WTC11 (cell line): ENCODE measurements at regions not wholly inside any gene's neighbourhood (a gene's known extent, or its start where the extent isn't known, plus 50 kb on each side); places are given as distances from the start of the nearest gene placed in this dataset.

Experiments
- ATAC-seq: fragments of 200-7000 bp; cut with Tn5 transposase; 2 replicates; pipeline ENCODE4 v1.10.0; 2021; ENCODE audit warnings: mild to moderate bottlenecking, moderate library complexity
- CTCF ChIA-PET: fragments of 300-600 bp; sonication (Branson Sonifier 250); formaldehyde crosslinking; loops from one replicate; lab custom pipeline; 2021; ENCODE audit warnings: antibody characterized with exemption; lab: Charles Lee
- POLR2A ChIA-PET: fragments of 350-600 bp; sonication (Branson Sonifier 250); formaldehyde crosslinking; loops from one replicate; lab custom pipeline; 2021; ENCODE audit warnings: antibody characterized with exemption; lab: Charles Lee
- DNase-seq: peaks from one replicate; pipeline ENCODE4 v3.0.0; 2021; ENCODE audit warnings: low spot score
- H3K27ac Mint-ChIP-seq: 2 replicates; pipeline ENCODE4 v1.8.0; 2021; ENCODE audit warnings: mixed read lengths
- H3K27me3 Mint-ChIP-seq: 2 replicates; pipeline ENCODE4 v1.8.0; 2021; ENCODE audit warnings: low read depth, mild to moderate bottlenecking, moderate library complexity, mixed read lengths
- H3K36me3 Mint-ChIP-seq: 2 replicates; pipeline ENCODE4 v1.8.0; 2021; ENCODE audit warnings: mixed read lengths
- H3K4me1 Mint-ChIP-seq: 2 replicates; pipeline ENCODE4 v1.8.0; 2022; ENCODE audit warnings: mixed read lengths
- H3K4me3 Mint-ChIP-seq: 2 replicates; pipeline ENCODE4 v1.8.0; 2021; ENCODE audit warnings: mild to moderate bottlenecking, moderate library complexity, mixed read lengths
- H3K9me3 Mint-ChIP-seq: 2 replicates; pipeline ENCODE4 v1.8.0; 2021; ENCODE audit warnings: mixed read lengths
- ATF1 ChIP-seq: sonication (generic); formaldehyde crosslinking; IDR thresholded peaks from 2 replicates; pipeline ENCODE4 v1.8.1; 2023; ENCODE audit warnings: mild to moderate bottlenecking, moderate library complexity, missing genetic modification reagents
- CBFB ChIP-seq: sonication (generic); formaldehyde crosslinking; IDR thresholded peaks from 2 replicates; pipeline ENCODE4 v1.8.1; 2022; ENCODE audit warnings: mild to moderate bottlenecking, low read depth, missing genetic modification reagents
- ELF4 ChIP-seq: sonication (generic); formaldehyde crosslinking; IDR thresholded peaks from 2 replicates; pipeline ENCODE4 v1.8.1; 2022; ENCODE audit warnings: low read depth, mild to moderate bottlenecking, moderate library complexity, missing genetic modification reagents
- FOXP1 ChIP-seq: sonication (generic); formaldehyde crosslinking; IDR thresholded peaks from 2 replicates; pipeline ENCODE4 v1.8.0; 2022; ENCODE audit warnings: missing genetic modification reagents, mild to moderate bottlenecking, moderate library complexity, borderline replicate concordance
- GTF2I ChIP-seq: fragments of 250-450 bp; sonication (Bioruptor Pico); conservative IDR thresholded peaks from 2 replicates; pipeline ENCODE4 v1.4.0; 2021; ENCODE audit warnings: mild to moderate bottlenecking
- HMGA2 ChIP-seq: fragments of 250-450 bp; sonication (Bioruptor Pico); IDR thresholded peaks from 2 replicates; pipeline ENCODE4 v1.4.0; 2021; ENCODE audit warnings: mild to moderate bottlenecking, moderate library complexity
- KAT7 ChIP-seq: sonication (generic); formaldehyde crosslinking; IDR thresholded peaks from 2 replicates; pipeline ENCODE4 v1.8.1; 2023; ENCODE audit warnings: missing genetic modification reagents, mild to moderate bottlenecking, borderline replicate concordance
- NR2C2 ChIP-seq: sonication (generic); formaldehyde crosslinking; IDR thresholded peaks from 2 replicates; pipeline ENCODE4 v1.8.0; 2022; ENCODE audit warnings: mild to moderate bottlenecking, missing genetic modification reagents
- PRRX2 ChIP-seq: fragments of 250-450 bp; sonication (Bioruptor Pico); IDR thresholded peaks from 2 replicates; pipeline ENCODE4 v1.8.0; 2021; ENCODE audit warnings: mild to moderate bottlenecking
- RELA ChIP-seq: sonication (generic); formaldehyde crosslinking; IDR thresholded peaks from 2 replicates; pipeline ENCODE4 v1.8.1; 2022; ENCODE audit warnings: missing genetic modification reagents, mild to moderate bottlenecking, borderline replicate concordance
- ZNF263 ChIP-seq: sonication (generic); formaldehyde crosslinking; IDR thresholded peaks from 2 replicates; pipeline ENCODE4 v1.8.1; 2022; ENCODE audit warnings: low read depth, mild to moderate bottlenecking, moderate library complexity, missing genetic modification reagents
- ZNF317 ChIP-seq: sonication (generic); formaldehyde crosslinking; IDR thresholded peaks from 2 replicates; pipeline ENCODE4 v1.8.1; 2023; ENCODE audit warnings: low read depth, mild to moderate bottlenecking, moderate library complexity, missing genetic modification reagents, borderline replicate concordance
- TF ChIP-seq, protein P1 (sequence below): fragments of 250-450 bp; sonication (Bioruptor Pico); IDR thresholded peaks from 2 replicates; pipeline ENCODE4 v2.1.2; 2022; ENCODE audit warnings: mild to moderate bottlenecking, moderate library complexity
- TF ChIP-seq, protein P2 (sequence below): sonication (generic); formaldehyde crosslinking; IDR thresholded peaks from 2 replicates; pipeline ENCODE4 v1.8.1; 2023; ENCODE audit warnings: mild to moderate bottlenecking, moderate library complexity, missing genetic modification reagents
- TF ChIP-seq, protein P3 (sequence below): sonication (generic); formaldehyde crosslinking; IDR thresholded peaks from 2 replicates; pipeline ENCODE4 v1.8.1; 2023; ENCODE audit warnings: mild to moderate bottlenecking, missing genetic modification reagents, moderate library complexity
- TF ChIP-seq, protein P4 (sequence below): fragments of 250-450 bp; sonication (Bioruptor Pico); IDR thresholded peaks from 2 replicates; pipeline ENCODE4 v1.9.0; 2021; ENCODE audit warnings: moderate library complexity, mild to moderate bottlenecking, inconsistent platforms, borderline replicate concordance
- TF ChIP-seq, protein P5 (sequence below): sonication (generic); formaldehyde crosslinking; conservative IDR thresholded peaks from 2 replicates; pipeline ENCODE4 v1.8.1; 2022; ENCODE audit warnings: mild to moderate bottlenecking, missing genetic modification reagents
- TF ChIP-seq, protein P6 (sequence below): sonication (generic); formaldehyde crosslinking; conservative IDR thresholded peaks from 2 replicates; pipeline ENCODE4 v1.8.1; 2023; ENCODE audit warnings: mild to moderate bottlenecking, low read depth, missing genetic modification reagents, moderate library complexity
- TF ChIP-seq, protein P7 (sequence below): sonication (generic); formaldehyde crosslinking; IDR thresholded peaks from 2 replicates; pipeline ENCODE4 v1.8.0; 2022; ENCODE audit warnings: mild to moderate bottlenecking, missing genetic modification reagents
- TF ChIP-seq, protein P8 (sequence below): sonication (generic); formaldehyde crosslinking; IDR thresholded peaks from 2 replicates; pipeline ENCODE4 v1.8.0; 2023; ENCODE audit warnings: missing genetic modification reagents, mild to moderate bottlenecking, borderline replicate concordance

DNA sequence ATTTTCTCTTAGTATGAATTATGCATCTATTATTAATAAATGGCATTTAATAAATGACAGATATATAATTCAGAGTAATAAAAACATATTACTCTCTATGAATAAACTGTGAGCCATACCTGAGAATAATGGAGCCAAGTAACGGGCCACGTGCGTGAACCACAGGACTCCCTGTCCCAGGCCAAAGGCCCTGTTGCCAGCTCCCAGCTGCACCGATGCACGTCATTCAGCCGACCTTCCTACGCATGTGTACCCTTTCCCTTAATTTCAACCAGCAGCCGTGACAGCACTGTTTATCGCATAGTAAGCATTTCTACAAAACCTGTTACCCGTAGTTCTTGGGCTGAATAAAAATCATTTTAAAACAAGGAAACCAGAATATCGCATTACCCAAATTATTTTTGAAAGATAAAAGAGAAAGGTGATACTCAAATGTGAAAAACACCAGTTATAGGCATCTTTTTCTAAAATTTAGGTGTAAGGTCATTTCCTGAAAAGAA is 827.2 kb upstream of the FRG1 start:
- Mint-ChIP-seq H3K4me3 (no peak overlapping the region), H3K27me3 (no peaks in the 10 kb centered on the region), H3K36me3 (0 out of 2 replicates have a peak, but pooled peaks cover 6% of the 10 kb centered on the region), H3K9me3 (peaks cover 11% of the 10 kb centered on the region), H3K27ac (no peak overlapping the region), H3K4me1 (peaks cover 11% of the 10 kb centered on the region)
- no peak for DNase-seq
- CTCF ChIA-PET, result no interaction called here
- POLR2A ChIA-PET, result no interaction called here
- no peak for ATAC-seq
- TF ChIP-seq, protein P1, sequence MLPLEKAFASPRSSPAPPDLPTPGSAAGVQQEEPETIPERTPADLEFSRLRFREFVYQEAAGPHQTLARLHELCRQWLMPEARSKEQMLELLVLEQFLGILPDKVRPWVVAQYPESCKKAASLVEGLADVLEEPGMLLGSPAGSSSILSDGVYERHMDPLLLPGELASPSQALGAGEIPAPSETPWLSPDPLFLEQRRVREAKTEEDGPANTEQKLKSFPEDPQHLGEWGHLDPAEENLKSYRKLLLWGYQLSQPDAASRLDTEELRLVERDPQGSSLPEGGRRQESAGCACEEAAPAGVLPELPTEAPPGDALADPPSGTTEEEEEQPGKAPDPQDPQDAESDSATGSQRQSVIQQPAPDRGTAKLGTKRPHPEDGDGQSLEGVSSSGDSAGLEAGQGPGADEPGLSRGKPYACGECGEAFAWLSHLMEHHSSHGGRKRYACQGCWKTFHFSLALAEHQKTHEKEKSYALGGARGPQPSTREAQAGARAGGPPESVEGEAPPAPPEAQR (CRISPR knock-in tag), result no peak

DNA sequence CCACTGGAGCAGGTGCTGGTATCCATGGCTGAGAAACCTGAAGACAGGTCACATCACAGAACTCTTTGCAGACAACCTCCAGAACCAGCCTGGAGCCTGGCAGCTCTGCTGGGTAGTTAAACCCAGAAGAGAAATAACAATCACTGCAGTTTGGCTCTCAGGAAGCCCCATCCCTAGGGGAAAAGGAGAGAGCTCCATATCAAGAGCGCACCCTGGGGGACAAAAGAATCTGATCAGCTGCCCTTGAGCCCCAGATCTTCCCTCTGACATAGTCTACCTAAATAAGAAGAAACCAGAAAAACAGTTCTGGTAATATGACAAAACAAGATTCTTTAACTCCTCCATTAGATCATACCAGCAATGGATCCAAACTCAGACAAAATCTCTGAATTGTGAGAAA is 823.2 kb upstream of the FRG1 start:
- no peak overlapping the region for H3K4me3 Mint-ChIP-seq
- DNase-seq (peak; percentile 26), ATAC-seq (peak; percentile 71)
- H3K27ac Mint-ChIP-seq, result no peak overlapping the region
- H3K27me3 Mint-ChIP-seq, result no peaks in the 10 kb centered on the region
- ChIA-PET CTCF (interaction anchor here (0.9 to 2.2 kb wide), 9 partner anchors 8 to 272 kb away, joined by 3 to 12 read pairs (median 4); no protein-coding TSS in a partner anchor), POLR2A (no interaction called here)
- peaks cover 11% of the 10 kb centered on the region for H3K4me1 Mint-ChIP-seq
- peaks cover 15% of the 10 kb centered on the region for H3K36me3 Mint-ChIP-seq
- H3K9me3 Mint-ChIP-seq, result peaks cover 33% of the 10 kb centered on the region
- TF ChIP-seq ELF4 (CRISPR knock-in tag) (no peak), ZNF263 (CRISPR knock-in tag) (no peak), ATF1 (no peak), GTF2I (no peak), FOXP1 (CRISPR knock-in tag) (no peak), KAT7 (CRISPR knock-in tag) (no peak), NR2C2 (no peak), CBFB (CRISPR knock-in tag) (no peak), HMGA2 (no peak), RELA (CRISPR knock-in tag) (no peak), ZNF317 (no peak), PRRX2 (CRISPR knock-in tag) (no peak)
- TF ChIP-seq, protein P2, sequence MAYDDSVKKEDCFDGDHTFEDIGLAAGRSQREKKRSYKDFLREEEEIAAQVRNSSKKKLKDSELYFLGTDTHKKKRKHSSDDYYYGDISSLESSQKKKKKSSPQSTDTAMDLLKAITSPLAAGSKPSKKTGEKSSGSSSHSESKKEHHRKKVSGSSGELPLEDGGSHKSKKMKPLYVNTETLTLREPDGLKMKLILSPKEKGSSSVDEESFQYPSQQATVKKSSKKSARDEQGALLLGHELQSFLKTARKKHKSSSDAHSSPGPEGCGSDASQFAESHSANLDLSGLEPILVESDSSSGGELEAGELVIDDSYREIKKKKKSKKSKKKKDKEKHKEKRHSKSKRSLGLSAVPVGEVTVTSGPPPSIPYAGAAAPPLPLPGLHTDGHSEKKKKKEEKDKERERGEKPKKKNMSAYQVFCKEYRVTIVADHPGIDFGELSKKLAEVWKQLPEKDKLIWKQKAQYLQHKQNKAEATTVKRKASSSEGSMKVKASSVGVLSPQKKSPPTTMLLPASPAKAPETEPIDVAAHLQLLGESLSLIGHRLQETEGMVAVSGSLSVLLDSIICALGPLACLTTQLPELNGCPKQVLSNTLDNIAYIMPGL, result no peak
- TF ChIP-seq, protein P3, sequence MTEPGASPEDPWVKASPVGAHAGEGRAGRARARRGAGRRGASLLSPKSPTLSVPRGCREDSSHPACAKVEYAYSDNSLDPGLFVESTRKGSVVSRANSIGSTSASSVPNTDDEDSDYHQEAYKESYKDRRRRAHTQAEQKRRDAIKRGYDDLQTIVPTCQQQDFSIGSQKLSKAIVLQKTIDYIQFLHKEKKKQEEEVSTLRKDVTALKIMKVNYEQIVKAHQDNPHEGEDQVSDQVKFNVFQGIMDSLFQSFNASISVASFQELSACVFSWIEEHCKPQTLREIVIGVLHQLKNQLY, result no peak
- TF ChIP-seq, protein P4, sequence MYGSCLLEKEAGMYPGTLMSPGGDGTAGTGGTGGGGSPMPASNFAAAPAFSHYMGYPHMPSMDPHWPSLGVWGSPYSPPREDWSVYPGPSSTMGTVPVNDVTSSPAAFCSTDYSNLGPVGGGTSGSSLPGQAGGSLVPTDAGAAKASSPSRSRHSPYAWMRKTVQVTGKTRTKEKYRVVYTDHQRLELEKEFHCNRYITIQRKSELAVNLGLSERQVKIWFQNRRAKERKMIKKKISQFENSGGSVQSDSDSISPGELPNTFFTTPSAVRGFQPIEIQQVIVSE (CRISPR knock-in tag), result no peak
- TF ChIP-seq, protein P5, sequence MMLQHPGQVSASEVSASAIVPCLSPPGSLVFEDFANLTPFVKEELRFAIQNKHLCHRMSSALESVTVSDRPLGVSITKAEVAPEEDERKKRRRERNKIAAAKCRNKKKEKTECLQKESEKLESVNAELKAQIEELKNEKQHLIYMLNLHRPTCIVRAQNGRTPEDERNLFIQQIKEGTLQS (CRISPR knock-in tag), result no peak
- TF ChIP-seq, protein P6, sequence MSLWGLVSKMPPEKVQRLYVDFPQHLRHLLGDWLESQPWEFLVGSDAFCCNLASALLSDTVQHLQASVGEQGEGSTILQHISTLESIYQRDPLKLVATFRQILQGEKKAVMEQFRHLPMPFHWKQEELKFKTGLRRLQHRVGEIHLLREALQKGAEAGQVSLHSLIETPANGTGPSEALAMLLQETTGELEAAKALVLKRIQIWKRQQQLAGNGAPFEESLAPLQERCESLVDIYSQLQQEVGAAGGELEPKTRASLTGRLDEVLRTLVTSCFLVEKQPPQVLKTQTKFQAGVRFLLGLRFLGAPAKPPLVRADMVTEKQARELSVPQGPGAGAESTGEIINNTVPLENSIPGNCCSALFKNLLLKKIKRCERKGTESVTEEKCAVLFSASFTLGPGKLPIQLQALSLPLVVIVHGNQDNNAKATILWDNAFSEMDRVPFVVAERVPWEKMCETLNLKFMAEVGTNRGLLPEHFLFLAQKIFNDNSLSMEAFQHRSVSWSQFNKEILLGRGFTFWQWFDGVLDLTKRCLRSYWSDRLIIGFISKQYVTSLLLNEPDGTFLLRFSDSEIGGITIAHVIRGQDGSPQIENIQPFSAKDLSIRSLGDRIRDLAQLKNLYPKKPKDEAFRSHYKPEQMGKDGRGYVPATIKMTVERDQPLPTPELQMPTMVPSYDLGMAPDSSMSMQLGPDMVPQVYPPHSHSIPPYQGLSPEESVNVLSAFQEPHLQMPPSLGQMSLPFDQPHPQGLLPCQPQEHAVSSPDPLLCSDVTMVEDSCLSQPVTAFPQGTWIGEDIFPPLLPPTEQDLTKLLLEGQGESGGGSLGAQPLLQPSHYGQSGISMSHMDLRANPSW (CRISPR knock-in tag), result no peak
- TF ChIP-seq, protein P7, sequence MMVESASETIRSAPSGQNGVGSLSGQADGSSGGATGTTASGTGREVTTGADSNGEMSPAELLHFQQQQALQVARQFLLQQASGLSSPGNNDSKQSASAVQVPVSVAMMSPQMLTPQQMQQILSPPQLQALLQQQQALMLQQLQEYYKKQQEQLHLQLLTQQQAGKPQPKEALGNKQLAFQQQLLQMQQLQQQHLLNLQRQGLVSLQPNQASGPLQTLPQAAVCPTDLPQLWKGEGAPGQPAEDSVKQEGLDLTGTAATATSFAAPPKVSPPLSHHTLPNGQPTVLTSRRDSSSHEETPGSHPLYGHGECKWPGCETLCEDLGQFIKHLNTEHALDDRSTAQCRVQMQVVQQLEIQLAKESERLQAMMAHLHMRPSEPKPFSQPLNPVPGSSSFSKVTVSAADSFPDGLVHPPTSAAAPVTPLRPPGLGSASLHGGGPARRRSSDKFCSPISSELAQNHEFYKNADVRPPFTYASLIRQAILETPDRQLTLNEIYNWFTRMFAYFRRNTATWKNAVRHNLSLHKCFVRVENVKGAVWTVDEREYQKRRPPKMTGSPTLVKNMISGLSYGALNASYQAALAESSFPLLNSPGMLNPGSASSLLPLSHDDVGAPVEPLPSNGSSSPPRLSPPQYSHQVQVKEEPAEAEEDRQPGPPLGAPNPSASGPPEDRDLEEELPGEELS (CRISPR knock-in tag), result no peak
- TF ChIP-seq, protein P8, sequence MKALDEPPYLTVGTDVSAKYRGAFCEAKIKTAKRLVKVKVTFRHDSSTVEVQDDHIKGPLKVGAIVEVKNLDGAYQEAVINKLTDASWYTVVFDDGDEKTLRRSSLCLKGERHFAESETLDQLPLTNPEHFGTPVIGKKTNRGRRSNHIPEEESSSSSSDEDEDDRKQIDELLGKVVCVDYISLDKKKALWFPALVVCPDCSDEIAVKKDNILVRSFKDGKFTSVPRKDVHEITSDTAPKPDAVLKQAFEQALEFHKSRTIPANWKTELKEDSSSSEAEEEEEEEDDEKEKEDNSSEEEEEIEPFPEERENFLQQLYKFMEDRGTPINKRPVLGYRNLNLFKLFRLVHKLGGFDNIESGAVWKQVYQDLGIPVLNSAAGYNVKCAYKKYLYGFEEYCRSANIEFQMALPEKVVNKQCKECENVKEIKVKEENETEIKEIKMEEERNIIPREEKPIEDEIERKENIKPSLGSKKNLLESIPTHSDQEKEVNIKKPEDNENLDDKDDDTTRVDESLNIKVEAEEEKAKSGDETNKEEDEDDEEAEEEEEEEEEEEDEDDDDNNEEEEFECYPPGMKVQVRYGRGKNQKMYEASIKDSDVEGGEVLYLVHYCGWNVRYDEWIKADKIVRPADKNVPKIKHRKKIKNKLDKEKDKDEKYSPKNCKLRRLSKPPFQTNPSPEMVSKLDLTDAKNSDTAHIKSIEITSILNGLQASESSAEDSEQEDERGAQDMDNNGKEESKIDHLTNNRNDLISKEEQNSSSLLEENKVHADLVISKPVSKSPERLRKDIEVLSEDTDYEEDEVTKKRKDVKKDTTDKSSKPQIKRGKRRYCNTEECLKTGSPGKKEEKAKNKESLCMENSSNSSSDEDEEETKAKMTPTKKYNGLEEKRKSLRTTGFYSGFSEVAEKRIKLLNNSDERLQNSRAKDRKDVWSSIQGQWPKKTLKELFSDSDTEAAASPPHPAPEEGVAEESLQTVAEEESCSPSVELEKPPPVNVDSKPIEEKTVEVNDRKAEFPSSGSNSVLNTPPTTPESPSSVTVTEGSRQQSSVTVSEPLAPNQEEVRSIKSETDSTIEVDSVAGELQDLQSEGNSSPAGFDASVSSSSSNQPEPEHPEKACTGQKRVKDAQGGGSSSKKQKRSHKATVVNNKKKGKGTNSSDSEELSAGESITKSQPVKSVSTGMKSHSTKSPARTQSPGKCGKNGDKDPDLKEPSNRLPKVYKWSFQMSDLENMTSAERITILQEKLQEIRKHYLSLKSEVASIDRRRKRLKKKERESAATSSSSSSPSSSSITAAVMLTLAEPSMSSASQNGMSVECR (CRISPR knock-in tag), result no peak
